Stimulated activated CD8-positive, alpha-beta memory T cell treated with anti-CD3 and anti-CD28 coated beads, Interleukin-12 subunit alpha, Interleukin-12 subunit beta, amount 100 ng/mL, for 24 hours (primary cell): ENCODE measurements at regions not wholly inside any gene's neighbourhood (a gene's known extent, or its start where the extent isn't known, plus 50 kb on each side); places are given as distances from the start of the nearest gene placed in this dataset.
"Not testable (repeated sequence)": the region's sequence is repeated elsewhere in the genome, so short reads cannot be mapped to it uniquely, and the experiment has no call there.

ENCODE experiments used
- DNase-seq: peaks from one replicate; pipeline ENCODE4 v3.0.0-alpha.2; 2020; ENCODE audit errors: extremely low read depth

DNA sequence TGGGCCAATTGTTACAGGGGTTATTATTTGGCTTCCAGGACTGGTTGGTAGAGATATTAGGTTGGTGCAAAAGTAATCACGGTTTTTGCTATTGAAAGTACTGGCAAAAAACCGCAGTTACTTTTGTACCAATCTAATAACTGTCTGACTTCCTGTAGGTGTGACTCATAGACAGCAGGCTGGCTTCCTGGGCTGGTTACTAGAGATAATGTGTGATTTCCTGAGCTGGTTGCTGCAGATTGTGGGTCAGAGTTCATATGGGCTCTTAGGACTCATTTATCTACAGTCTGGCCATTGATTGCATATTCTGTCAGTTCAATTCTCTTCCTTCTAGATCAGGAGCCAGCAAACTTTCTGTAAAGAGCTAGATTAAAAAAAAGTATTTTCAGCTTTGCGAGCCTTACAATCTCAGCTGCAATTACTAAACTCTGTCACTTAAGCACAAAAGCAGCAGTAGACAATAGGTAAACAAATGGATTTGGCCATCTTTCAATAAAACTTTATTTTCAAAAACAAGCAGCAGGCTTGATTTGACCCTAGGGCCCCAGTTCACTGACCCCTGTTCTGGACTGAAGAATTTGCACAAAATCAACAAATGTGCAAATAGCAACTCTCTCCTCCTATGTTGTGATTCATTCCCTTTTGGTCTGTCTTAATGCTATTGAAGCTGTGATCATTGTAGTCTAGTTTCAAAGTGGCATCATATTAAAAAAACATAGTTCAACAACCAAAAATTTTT, 50.8 kb upstream of the BOD1L1 start:
- DNase-seq = no peak

GRCh38 chr4:13681570-13681969, 54.0 kb upstream of the BOD1L1 start:
- no peak for DNase-seq

DNA sequence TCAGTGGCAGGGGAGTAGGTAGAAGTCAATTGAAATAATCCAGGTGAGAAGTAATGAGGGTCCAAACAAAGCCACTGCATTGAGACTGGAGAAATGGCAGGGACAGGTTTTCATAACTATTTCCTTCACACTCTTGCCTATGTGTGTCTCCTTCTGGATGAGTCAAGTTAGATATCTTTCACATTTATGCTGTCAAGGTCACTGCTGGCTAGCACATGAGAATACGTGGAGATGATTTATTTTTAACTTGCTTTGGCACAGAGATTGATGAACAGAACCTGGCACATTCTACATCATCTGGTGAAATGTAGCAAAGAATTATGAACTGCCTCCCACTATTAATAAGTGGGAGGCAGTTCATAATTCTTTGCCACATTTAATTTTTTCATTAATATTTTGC, 66.7 kb upstream of the BOD1L1 start:
- DNase-seq = no peak

GRCh38 chr4:13698296-13698695, 70.8 kb upstream of the BOD1L1 start:
- no peak for DNase-seq

DNA sequence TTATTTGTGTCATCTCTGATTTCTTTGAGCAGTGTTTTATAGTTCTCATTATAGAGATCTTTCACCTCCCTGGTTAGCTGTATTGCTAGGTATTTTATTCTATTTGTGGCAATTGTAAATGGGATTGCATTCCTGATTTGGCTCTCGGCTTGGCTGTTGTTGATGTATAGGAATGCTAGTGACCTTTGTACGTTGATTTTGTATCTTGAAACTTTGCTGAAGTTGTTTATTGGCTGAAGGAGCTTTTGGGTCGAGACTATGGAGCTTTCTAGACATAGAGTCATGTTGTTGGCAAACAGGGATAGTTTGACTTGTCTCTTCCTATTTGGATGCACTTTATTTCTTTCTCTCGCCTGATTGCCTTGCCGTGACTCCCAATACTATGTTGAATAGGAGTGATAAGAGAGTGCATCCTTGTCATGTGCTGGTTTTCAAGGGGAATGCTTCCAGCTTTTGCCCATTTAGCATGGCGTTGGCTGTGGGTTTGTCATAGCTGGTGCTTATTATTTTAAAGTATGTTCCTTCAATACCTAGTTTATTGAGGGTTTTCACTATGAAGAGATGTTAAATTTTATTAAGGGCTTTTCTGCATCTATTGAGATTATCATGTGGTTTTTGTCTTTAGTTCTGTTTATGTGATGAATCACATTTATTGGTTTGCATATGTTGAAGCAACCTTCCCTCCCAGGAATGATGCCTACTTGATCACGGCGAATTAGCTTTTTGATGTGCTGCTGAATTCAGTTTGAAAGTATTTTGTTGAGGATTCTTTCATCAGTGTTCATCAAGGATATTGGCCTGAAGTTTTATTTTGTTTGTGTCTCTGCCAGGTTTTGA, 72.7 kb upstream of the BOD1L1 start:
- no peak for DNase-seq

DNA sequence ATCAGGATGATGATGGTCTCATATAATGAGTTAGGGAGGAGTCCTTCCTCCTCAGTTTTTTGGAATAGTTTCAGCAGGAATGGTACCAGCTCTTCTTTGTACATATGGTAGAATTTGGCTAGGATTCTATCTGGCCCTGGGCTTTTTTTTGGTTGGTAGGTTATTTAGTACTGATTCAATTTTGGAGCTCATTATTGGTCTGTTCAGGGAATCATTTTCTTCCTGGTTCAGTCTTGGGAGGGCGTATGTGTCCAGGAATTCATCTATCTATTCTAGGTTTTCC, 73.3 kb upstream of the BOD1L1 start:
- DNase-seq = not testable (repeated sequence)

DNA sequence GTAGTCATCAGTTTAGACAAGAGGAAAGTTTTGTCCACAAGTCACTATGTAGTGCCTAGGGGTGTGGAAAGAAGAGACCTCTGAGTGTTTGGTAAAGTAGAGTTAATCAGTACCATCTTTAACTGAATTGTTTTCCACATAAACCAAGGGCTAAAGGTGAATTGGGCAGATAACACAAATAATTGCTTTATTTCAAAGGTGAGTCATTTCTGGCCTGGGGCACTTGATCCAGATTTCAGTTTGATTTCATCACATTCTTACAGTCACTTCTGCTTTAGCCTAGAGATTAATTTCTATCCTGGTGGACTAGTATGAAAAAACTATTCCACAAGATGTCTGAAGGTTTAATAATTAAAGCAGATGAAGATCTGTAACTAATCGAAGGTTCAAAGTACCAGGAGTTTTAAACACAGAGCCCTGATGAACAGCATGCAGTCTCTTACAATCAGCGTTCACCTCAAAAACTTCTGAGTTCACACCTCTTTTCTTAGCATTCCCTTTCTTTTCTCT, 74.5 kb upstream of the BOD1L1 start:
- DNase-seq = no peak

- no peak for DNase-seq
Observed at GRCh38 chr4:13703096-13703495, 75.6 kb upstream of the BOD1L1 start.

GRCh38 chr4:13704035-13704434, 76.5 kb upstream of the BOD1L1 start:
- no peak for DNase-seq

DNA sequence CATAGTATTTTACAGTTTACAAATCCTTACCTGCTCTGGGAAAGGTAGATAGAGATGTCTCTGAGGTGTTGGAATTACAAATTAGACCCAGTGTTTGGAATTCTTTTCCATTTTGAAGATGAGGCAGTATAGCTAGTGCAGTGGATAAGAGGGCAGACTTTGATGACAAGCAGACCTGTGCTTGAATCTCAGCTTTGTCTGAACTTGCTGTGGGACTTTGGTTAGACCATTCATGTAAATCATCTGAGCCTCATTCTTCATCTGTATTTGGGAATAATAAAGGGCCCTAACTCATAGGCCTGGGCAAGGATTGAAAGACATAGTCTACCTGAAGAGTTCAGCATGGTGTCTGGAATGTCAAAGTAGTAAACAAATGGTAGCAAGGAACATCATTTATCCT, 77.2 kb upstream of the BOD1L1 start:
- DNase-seq = no peak

DNA sequence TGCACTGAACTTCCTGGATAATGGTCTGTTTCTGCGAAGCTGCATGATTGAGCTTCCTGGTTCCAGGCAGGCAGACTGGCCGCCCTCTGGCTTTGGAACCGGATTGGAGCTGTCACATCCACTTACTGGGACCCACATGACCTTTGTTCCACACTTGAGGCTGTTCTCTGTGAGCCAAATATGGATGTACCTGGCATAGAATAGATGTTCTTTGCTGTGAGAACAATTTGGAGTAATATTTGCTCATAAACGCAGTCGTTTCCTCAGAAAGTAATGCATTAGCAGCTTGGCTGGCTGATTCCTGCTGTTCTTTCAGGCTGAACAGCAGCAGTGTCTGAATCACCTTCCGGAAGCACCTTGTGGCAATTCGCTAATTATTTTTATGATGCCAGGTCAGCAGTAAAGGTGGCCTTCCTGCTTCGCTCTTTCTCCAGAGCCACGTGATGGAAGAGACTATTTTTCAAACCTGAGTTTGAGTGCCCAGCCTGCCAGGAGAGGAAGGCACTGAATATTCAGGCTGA, 78.1 kb upstream of the BOD1L1 start:
- no peak for DNase-seq

DNA sequence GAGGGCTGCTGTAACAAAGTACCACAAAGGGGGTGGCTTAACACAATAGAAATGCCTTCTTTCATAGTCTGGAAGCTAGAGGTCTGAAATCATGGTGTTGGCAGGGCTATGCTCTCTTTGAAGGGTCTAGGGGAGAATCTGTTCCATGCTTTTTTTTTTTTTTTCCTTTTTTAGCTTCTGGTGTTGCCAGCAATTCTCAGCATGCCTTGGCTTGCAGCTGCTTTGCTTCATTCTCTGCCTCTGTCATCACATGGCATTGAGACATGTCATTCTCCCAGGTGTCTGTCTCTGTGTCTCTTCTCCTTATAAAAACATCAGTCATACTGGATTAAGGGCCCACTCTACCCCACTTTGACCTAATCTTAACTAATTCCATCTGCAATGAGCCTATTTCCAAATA, 78.6 kb upstream of the BOD1L1 start:
- no peak for DNase-seq

DNA sequence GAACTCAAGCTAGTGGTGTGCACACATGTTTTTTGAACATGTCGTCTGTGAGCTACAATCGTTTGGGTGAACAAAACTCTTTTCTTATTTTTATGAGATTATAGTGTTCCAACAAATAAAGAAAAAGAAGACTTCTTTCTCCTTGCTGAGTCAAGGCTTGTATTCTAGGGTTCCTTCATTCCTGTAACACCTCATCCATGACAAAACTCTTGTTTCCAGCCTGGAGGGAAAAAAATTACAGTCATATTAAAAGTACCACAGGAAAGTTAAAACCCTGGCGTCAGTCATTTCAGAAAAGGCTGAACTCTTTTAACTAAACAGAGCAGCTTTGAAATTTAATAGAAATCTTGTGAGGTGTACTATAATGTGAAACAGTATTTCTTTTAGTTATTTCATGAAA, 79.2 kb upstream of the BOD1L1 start:
- DNase-seq = no peak

- no peak for DNase-seq
Observed at GRCh38 chr4:13710246-13710885, 82.8 kb upstream of the BOD1L1 start.

DNA sequence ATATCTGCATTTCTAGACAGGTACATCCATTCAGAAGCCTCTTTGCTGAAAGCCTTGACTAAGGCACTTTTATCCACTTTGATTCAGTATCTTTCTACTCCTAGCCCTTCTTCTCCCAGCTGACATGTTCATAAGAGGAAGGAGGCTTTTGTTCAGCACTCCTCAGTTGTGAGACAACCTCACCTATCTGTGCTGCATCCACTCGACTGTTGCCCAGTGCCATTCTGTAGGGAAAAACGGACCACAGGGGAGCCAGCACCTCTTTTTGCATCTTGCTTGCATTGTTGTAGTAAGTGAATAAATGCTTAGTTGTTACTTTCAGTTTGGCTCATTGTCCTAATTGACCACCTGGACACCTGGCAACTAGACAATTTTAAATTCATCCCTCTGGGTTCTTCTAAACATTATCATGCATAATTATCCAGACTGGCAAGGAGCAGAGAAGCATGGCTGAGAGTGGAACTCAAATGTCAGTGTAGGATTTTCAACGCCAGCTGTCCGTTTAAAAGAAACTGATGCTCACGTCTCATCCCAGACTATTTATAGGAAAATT, 83.8 kb upstream of the BOD1L1 start:
- DNase-seq = no peak

DNA sequence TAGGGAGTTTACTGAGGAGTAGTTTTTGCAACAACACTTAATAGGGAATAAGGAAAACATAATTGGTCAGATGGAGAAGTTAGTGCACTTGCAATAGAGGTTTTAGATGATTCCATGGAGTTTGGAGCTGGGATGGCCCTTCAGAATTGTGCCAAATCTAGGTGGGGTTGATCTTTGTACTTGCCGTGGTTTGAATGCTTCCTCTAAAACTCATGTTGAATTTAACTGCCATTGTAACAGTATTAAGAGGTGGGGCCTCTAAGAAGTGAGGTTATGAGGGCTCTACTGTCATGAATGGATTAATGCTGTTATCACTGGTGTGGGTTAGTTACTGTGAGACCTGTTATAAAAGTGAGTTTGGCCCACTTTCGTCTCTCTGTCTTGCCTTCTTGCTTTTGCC, 94.4 kb upstream of the BOD1L1 start:
- DNase-seq = no peak

GRCh38 chr4:13722649-13723048, 95.1 kb upstream of the BOD1L1 start:
- DNase-seq = no peak

GRCh38 chr4:13728761-13729160, 101.2 kb upstream of the BOD1L1 start:
- no peak for DNase-seq

GRCh38 chr4:13731019-13731418, 103.5 kb upstream of the BOD1L1 start:
- no peak for DNase-seq

DNA sequence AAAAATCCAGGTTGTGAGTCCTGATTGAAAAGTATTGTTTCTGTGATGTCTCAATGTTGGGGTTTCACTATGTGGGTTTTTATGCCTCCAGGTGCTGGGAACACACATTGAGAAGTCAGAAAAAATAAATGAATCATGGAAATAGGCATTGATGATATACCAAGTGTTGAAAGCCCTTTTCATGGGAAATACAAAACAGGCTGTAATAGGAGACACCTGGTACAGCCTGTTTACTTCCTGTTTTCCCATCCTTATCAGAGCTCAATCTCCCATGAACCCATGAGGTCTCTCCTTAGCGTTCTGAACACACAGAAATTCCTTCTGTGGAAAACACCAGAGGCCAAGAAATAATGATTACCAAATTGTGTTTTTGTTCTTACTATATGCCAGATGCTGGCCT, 106.3 kb upstream of the BOD1L1 start:
- DNase-seq = no peak

- no peak for DNase-seq
Observed at GRCh38 chr4:13750594-13750993, 123.1 kb upstream of the BOD1L1 start.

- not testable (repeated sequence) for DNase-seq
Observed at GRCh38 chr4:13761581-13761980, 134.1 kb upstream of the BOD1L1 start.
